GM12872 (cell line): ENCODE measurements at regions not wholly inside any gene's neighbourhood (a gene's known extent, or its start where the extent isn't known, plus 50 kb on each side); places are given as distances from the start of the nearest gene placed in this dataset.

Experiments
- CTCF ChIP-seq: IDR thresholded peaks from 3 replicates; pipeline ENCODE4 v1.5.1; 2011; ENCODE audit warnings: low read depth, mild to moderate bottlenecking, low read length, moderate library complexity; ENCODE audit not compliant: insufficient read depth

- no peak for TF ChIP-seq CTCF
These were observed 675.7 kb upstream of the FTMT start for GRCh38 chr5:121175986-121176385.

- no peak for TF ChIP-seq CTCF
These were observed 668.7 kb upstream of the FTMT start for GRCh38 chr5:121182788-121183490.

- TF ChIP-seq CTCF, result no peak
These were observed 662.8 kb upstream of the FTMT start for GRCh38 chr5:121188849-121189248.

GRCh38 chr5:121189342-121190305, 662.1 kb upstream of the FTMT start:
- no peak for TF ChIP-seq CTCF

DNA sequence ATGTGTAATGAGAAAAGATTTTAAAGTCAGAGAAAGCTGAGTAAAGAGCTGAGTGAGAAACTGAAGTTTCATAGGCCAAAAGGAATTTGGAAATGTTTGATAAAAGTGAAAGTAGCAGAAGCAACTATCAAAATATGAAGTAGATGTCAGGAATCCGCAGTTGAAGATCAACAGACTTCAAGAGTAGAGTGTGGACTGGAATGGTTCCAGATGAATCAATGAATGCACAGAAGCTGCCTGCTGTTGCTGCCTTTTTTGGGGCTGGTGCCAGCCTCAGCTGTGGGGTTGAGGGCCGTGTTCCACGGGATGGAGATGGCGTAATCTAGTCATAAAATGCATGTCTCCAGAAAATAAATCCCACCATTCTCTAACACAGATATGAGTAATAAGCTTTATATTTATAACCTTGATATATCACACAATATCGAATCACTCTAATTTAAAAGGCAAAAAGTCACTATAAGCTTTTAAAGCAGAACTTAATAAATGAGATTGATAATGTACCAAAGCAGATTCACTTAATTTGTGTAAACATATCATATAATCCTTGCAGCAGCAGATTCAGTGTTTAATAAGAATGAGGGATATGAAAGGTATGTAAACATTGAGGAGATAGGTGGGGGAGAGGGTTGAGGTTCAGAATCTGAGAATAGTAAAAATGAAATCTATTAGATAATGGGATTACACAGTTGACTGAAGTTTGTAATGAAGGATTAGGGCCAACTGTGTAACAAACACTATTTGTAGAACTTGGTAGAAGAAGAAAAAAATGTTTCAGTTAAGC, 652.3 kb upstream of the FTMT start:
- TF ChIP-seq CTCF, result no peak

DNA sequence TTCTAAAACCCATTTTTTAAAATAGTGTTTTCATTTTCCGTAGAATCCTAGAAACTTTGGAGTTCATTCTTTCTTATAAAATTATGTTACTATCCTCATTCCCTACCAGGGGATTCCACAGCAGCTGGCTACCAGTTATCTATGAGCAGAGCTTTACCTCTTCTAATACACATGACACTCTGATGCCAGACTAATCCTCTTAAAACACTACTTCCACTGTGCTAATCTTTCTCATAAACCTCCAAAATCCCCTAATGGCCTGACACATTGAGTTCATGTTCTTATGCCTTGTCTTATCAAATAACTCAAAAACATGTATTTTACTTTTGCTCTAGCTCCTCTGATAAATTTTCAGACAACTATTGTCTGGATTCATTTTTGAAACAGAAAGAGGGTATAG, 633.6 kb upstream of the FTMT start:
- TF ChIP-seq CTCF, result no peak

DNA sequence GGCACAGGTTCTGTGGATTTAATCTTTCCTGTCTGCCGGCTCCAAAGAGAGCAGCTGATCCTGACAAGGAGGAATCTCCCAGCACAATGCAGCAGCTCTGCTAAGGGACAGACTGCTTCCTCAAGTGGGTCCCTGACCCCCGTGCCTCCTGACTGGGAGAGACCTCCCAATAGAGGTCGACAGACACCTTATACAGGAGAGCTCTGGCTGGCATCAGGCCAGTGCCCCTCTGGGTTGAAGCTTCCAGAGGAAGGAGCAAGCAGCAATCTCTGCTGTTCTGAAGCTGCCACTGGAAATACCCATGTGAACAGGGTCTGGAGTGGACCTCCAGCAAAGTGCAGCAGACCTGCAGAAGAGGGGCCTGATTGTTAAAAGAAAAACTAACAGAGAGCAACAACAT, 630.2 kb upstream of the FTMT start:
- TF ChIP-seq CTCF, result no peak
